Duodenal mucosa (tissue), 2 donors: ENCODE measurements at regions not wholly inside any gene's neighbourhood (a gene's known extent, or its start where the extent isn't known, plus 50 kb on each side); places are given as distances from the start of the nearest gene placed in this dataset.

Experiments
- H3K27ac ChIP-seq: one replicate; pipeline ENCODE4 v1.7.0; 2013; ENCODE audit warnings: low read depth, low read length
- H3K27me3 ChIP-seq, 2 donors: one replicate each; pipeline ENCODE4 v1.7.0; 2013; ENCODE audit warnings: low read length in 2 of 2, control low read depth in 1 of 2; ENCODE audit not compliant: insufficient read depth in 2 of 2, control insufficient read depth in 1 of 2
- H3K36me3 ChIP-seq, 2 donors: one replicate each; pipeline ENCODE4 v1.7.0; 2013; ENCODE audit warnings: low read length in 2 of 2, control low read depth in 1 of 2; ENCODE audit not compliant: insufficient read depth in 2 of 2, control insufficient read depth in 1 of 2
- H3K4me1 ChIP-seq, 2 donors: one replicate each; pipeline ENCODE4 v1.7.0; 2013; ENCODE audit warnings: low read length in 2 of 2, control low read depth in 1 of 2; ENCODE audit not compliant: insufficient read depth in 2 of 2, control insufficient read depth in 1 of 2
- H3K4me3 ChIP-seq, 2 donors: one replicate each; pipeline ENCODE4 v1.7.0; 2013; ENCODE audit warnings: low read length in 2 of 2, low read depth in 1 of 2
- H3K9ac ChIP-seq, 2 donors: one replicate each; pipeline ENCODE4 v1.7.0; 2013; ENCODE audit warnings: low read length in 2 of 2, low read depth in 1 of 2
- H3K9me3 ChIP-seq, 2 donors: one replicate each; pipeline ENCODE4 v1.7.0; 2013; ENCODE audit warnings: low read length in 2 of 2, control low read depth in 1 of 2; ENCODE audit not compliant: control insufficient read depth in 1 of 2

DNA sequence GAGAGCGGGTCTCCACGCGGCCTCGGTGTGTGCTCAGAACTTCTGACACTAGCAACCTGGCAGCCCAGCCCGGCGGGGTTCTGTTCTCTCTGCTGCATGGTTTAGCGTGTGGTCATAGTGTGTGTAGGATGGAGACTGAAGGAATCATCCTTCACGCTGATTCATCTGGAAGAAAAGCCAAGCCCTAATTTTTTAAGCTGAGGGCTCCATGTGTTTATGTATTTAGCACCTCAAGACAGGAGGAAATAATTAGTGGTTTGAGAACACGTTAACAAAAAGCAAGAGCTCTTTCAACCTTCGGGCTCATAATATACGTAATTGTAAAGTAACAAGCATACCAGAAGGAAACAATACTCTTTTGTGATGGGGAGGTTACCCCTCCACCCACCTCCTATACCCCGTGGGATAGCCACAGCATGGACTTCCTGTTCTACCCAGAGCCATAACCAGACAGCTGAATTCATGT is 504.6 kb upstream of the MKI67 start:
- H3K36me3 ChIP-seq: no peaks in the 10 kb centered on the region
- H3K9ac ChIP-seq: no peak overlapping the region
- no peaks in the 10 kb centered on the region for H3K27me3 ChIP-seq
- H3K27ac ChIP-seq: no peak overlapping the region
- H3K4me3 ChIP-seq: no peak overlapping the region
- H3K9me3 ChIP-seq: no peaks in the 10 kb centered on the region
- no peaks in the 10 kb centered on the region for H3K4me1 ChIP-seq

DNA sequence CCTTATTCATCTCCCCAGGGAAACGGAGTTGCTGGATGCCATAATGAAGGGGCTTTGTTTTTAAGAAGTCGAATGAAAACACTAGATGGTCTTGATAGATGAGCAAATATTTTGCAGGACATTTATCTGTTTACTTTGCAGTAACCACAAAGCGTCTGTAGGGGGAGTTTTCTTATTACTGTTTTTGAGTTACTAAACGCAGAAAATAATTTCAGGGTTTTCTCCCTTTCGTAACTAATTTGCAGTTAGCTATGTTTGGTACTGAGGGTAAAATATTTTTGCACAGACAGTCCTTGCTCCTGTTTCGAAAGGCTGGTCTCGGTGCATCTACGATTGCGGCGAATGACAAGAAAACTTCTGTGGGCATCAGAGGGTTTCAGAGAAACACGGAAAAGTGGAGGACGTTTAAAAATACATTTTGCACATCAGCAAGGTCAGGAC is 505.6 kb upstream of the MKI67 start:
- H3K4me3 ChIP-seq: no peak overlapping the region

DNA sequence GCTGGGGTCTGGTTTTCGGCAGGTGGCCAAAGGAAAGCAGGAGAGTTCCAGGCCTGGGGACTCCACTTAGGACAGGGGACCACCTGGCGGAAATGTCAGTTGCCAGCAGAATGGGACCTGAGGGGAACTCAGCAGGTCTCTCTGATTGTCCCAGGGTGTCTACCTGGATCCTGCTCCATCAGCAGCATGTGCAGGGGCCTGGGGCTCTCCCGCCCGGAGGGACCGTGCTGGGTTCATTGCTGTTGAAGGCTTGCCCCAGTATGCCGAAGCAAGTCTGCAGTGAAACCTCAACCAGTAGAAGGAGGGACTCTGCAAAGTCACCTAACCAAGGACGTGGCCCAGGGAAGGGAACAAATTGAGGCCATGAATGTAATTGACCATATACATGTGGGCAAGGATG is 506.5 kb upstream of the MKI67 start:
- Histone ChIP-seq H3K27me3 (no peaks in the 10 kb centered on the region), H3K27ac (no peak overlapping the region), H3K4me1 (no peaks in the 10 kb centered on the region), H3K4me3 (no peak overlapping the region), H3K9me3 (no peaks in the 10 kb centered on the region), H3K9ac (no peak overlapping the region), H3K36me3 (no peaks in the 10 kb centered on the region)

More for the DNA sequence above, 505.6 kb upstream of the MKI67 start:
- Histone ChIP-seq H3K9ac (no peak overlapping the region), H3K9me3 (no peaks in the 10 kb centered on the region), H3K27ac (no peak overlapping the region), H3K4me1 (no peaks in the 10 kb centered on the region), H3K36me3 (no peaks in the 10 kb centered on the region), H3K27me3 (no peaks in the 10 kb centered on the region)

DNA sequence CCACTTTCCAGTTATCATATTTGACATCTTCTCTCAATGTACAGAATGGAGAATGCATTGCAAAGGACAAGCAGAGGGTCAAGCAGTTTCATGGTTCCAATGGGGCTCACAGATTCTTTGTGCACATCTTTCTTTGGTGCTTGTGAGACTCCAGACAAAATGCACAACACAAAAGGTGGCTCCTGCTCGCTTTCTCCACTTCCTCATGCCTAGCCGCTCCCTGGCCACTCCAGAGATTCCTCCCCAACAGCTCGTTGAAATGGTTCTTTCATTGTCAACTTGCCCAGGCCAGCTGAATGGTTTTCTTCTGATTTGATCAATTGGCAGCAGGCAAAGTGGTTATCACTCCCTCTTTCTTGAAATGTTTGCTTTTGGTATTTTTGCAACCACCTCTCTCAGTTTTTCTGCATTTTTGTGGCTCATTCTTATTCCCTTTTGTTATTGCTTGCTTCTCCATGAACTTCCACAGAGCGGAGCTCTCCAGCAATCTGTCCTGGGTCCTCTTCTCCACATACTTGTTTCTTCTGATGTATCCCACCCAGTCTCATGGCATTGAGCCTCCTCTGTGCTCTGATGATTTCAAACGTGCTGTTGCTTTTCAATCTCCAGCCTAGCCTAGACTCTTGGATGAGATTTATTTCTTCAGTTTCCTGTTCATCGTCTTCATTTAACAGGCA is 507.8 kb upstream of the MKI67 start:
- no peaks in the 10 kb centered on the region for H3K9me3 ChIP-seq
- no peaks in the 10 kb centered on the region for H3K27me3 ChIP-seq
- no peak overlapping the region for H3K4me3 ChIP-seq
- H3K4me1 ChIP-seq: no peaks in the 10 kb centered on the region
- H3K27ac ChIP-seq: no peak overlapping the region
- H3K9ac ChIP-seq: no peak overlapping the region
- no peaks in the 10 kb centered on the region for H3K36me3 ChIP-seq

DNA sequence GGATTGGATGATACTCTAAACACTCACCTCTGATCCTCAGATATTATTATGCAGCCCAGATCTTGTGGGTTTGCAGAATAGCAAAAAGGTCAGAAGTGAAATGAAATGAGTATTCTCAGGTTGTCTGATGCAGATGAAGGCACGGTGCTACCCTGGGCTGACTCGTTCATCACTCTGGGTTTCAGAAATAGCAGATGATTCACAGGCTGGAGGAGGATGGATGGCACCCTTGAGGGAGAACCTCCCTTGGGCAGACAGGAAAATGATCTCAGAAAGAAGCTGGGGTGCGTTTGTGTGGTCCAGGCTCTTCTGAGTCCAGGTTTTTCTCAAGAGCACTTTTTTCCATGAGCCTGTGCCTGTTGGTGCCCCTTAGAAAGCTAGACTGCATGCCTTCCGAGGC is 515.8 kb upstream of the MKI67 start:
- Histone ChIP-seq H3K4me1 (no peaks in the 10 kb centered on the region), H3K27ac (no peak overlapping the region), H3K4me3 (no peak overlapping the region), H3K9me3 (no peaks in the 10 kb centered on the region), H3K27me3 (no peaks in the 10 kb centered on the region), H3K36me3 (no peaks in the 10 kb centered on the region), H3K9ac (no peak overlapping the region)

DNA sequence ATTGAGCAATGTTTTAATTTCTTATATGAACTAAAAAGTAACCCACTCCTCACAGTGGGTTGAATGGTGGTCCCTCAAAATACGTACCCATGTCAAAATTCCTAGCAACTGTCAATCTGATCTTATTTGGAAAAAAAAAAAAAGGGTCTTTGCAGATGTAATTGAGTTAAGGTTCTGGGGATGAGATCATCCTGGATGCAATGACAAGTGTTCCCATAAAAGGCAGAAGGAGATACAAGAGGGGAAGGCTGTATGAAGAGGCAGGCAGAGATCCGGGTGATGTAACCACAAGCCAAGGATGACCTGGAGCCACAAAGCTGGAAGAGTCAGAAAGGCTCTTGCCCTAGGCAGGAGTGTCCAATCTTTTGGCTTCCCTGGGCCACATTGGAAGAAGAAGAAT is 516.3 kb upstream of the MKI67 start:
- Histone ChIP-seq H3K4me1 (no peaks in the 10 kb centered on the region), H3K27me3 (no peaks in the 10 kb centered on the region), H3K27ac (no peak overlapping the region), H3K4me3 (no peak overlapping the region), H3K36me3 (no peaks in the 10 kb centered on the region), H3K9ac (no peak overlapping the region), H3K9me3 (no peaks in the 10 kb centered on the region)

DNA sequence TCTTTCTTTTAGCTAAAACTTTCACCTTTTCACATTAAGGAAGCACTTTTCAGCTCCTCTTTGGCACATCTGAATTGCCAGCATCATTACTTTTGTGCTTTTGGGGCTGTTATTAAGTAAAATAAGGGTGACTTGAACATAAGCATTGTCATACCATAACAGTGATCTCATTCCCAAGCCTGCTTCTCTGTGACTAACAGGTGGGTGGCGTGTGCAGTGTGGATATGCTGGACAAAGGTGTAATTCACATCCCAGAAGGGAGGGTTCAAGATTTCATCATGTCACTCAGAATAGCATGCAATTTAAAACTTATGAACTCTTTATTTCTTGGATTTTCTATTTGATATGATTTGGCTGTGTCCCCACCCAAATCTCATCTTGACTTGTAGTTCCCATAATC is 517.4 kb upstream of the MKI67 start:
- Histone ChIP-seq H3K4me3 (no peak overlapping the region), H3K9me3 (no peaks in the 10 kb centered on the region), H3K36me3 (no peaks in the 10 kb centered on the region), H3K9ac (no peak overlapping the region), H3K27me3 (no peaks in the 10 kb centered on the region), H3K27ac (no peak overlapping the region), H3K4me1 (no peaks in the 10 kb centered on the region)

DNA sequence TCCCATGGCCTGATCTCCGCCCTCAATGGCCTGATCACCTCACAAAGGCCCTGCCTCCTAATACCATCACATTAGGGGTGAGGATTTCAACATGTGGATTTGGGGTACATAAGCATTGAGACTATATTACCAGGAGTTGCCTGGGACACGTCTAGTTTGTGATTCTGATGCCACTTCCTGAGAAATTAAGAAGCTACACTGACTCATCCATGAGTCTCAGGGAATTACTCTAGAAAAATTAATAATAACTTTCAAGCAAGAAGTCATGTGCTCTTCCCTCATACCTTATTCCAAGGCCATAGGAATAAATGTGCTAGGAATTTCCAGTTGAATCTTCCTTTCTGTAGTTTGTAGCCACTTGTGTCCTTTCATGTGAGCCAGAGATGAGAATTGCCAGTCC is 519.3 kb upstream of the MKI67 start:
- Histone ChIP-seq H3K4me1 (no peaks in the 10 kb centered on the region), H3K36me3 (no peaks in the 10 kb centered on the region), H3K27ac (no peak overlapping the region), H3K27me3 (no peaks in the 10 kb centered on the region), H3K9me3 (no peaks in the 10 kb centered on the region), H3K9ac (no peak overlapping the region), H3K4me3 (no peak overlapping the region)

DNA sequence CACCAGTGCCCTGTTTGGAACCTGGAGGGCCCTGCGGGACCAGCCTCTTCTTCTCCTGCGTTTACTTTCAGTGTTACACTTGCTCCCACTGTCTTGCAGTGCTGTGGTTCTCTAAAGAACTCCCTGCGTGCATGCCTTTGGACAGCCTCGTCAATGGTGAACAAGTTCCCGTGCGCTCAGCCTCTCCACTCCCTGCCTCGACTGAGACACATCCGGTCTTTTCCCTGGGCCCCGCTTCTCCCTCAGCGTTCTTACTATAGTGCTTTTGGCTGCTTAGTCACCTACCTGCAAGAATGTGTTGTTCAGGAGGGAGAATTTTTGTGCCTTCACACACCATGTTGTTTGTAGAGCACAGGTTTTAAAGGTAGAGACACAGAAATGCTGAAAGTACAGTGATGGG is 520.7 kb upstream of the MKI67 start:
- no peaks in the 10 kb centered on the region for H3K27me3 ChIP-seq
- H3K4me1 ChIP-seq: no peaks in the 10 kb centered on the region
- H3K27ac ChIP-seq: no peak overlapping the region
- H3K4me3 ChIP-seq: no peak overlapping the region
- no peaks in the 10 kb centered on the region for H3K36me3 ChIP-seq
- H3K9ac ChIP-seq: no peak overlapping the region
- H3K9me3 ChIP-seq: no peaks in the 10 kb centered on the region

DNA sequence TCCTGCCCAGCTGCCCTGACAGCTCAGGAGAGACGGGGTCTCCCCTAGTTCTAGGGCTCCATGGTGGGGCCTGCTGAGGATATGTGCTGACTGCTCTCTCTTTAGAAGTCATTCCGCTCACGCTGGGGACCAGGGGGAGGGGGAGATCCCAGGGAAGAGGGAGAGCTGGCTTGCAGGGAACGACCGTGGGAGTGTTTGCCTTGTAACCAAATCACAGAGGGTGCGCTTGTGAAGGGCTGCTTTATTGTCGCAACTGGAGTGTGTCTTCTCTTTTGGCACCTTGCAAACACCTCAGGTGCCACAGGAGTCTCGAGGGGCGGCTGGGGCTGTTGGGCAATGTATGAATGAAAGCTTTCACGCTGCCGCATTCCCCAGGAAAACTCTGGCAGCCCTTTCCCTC is 531.3 kb upstream of the MKI67 start:
- no peaks in the 10 kb centered on the region for H3K4me1 ChIP-seq
- no peak overlapping the region for H3K27ac ChIP-seq
- H3K27me3 ChIP-seq: no peaks in the 10 kb centered on the region
- no peak overlapping the region for H3K9ac ChIP-seq
- no peak overlapping the region for H3K4me3 ChIP-seq
- H3K9me3 ChIP-seq: no peaks in the 10 kb centered on the region
- no peaks in the 10 kb centered on the region for H3K36me3 ChIP-seq

DNA sequence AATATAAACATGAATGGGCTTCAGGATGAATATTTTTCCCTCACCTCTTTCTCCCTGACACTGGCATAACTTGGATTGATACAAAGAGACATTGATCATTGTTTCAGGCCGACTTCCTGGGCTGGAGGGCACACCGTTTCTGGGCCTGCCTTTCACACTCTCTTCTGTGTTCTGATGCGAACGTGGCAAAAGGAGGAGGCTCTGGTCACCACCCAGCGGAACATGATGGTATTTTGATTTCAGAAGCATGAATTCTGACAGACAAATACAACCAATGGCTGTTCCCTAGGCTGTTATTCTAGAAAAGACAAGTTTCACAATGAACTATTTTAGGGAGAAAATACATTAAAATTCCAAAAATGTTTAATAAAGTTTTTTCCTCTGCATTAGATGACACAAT is 534.5 kb upstream of the MKI67 start:
- H3K27me3 ChIP-seq: no peaks in the 10 kb centered on the region
- no peaks in the 10 kb centered on the region for H3K9me3 ChIP-seq

More for the DNA sequence above, 534.5 kb upstream of the MKI67 start:
- Histone ChIP-seq H3K4me1 (no peaks in the 10 kb centered on the region), H3K9ac (no peak overlapping the region), H3K36me3 (no peaks in the 10 kb centered on the region), H3K27ac (no peak overlapping the region), H3K4me3 (no peak overlapping the region)
